DND-41 (cell line): ENCODE measurements at regions not wholly inside any gene's neighbourhood (a gene's known extent, or its start where the extent isn't known, plus 50 kb on each side); places are given as distances from the start of the nearest gene placed in this dataset.

Experiments used
- EZH2 ChIP-seq: IDR thresholded peaks from 3 replicates; pipeline ENCODE4 v1.6.1; 2012; ENCODE audit warnings: borderline replicate concordance, low read depth, mild to moderate bottlenecking, moderate library complexity, low read length, inconsistent platforms; ENCODE audit not compliant: severe bottlenecking
- TF ChIP-seq, protein P1 (sequence below): IDR thresholded peaks from 2 replicates; pipeline ENCODE4 v1.5.1; 2012; ENCODE audit warnings: borderline replicate concordance, low read length, moderate library complexity, mild to moderate bottlenecking; ENCODE audit not compliant: poor library complexity, severe bottlenecking; ENCODE audit errors: extremely low read depth

DNA sequence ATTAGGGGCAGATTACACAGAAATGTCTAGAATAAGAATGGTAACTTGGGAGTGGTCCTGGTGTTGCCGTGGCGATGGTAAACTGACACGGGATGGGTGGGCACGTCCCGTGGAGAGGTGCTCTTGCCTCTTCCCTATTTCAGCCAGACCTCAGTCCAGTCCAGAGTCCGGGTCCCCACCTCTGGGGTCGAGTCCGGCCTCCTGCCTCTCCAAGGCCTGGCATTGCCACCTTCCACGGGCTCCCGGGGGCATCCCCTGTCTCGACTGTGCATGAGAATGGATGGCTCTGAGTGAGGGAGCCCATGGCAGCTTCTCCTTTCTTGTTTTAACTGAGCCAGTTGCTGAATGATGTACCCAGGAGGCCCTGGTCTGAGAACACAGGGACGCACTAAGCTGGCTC is 142.3 kb downstream of the SOX1 start:
- TF ChIP-seq, protein P1, sequence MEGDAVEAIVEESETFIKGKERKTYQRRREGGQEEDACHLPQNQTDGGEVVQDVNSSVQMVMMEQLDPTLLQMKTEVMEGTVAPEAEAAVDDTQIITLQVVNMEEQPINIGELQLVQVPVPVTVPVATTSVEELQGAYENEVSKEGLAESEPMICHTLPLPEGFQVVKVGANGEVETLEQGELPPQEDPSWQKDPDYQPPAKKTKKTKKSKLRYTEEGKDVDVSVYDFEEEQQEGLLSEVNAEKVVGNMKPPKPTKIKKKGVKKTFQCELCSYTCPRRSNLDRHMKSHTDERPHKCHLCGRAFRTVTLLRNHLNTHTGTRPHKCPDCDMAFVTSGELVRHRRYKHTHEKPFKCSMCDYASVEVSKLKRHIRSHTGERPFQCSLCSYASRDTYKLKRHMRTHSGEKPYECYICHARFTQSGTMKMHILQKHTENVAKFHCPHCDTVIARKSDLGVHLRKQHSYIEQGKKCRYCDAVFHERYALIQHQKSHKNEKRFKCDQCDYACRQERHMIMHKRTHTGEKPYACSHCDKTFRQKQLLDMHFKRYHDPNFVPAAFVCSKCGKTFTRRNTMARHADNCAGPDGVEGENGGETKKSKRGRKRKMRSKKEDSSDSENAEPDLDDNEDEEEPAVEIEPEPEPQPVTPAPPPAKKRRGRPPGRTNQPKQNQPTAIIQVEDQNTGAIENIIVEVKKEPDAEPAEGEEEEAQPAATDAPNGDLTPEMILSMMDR = no peak
- no peak for TF ChIP-seq EZH2
